ENCODE measurements at regions not wholly inside any gene's neighbourhood (a gene's known extent, or its start where the extent isn't known, plus 50 kb on each side); places are given as distances from the start of the nearest gene placed in this dataset.

DNA sequence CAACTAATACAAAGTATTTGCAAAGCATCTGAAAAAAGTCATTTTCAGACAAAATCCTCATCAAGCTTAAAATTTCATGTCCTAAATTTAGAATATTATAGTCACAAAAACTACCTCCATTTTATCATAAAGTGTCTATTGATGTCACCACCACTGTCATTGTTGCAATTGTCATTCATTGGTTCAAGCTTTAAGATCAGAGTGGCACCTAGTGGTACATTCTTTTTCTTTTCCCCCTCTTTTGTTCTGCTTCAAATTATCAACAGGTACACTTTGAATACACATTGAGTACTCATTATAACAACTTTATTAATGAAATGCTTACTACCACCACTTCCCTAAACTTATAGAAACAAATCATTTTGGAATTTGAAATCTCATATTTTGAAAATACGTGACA lies 379.8 kb downstream of the SEC23A start:
- DNase-seq (ENCODE audit: low spot score): no peak

DNA sequence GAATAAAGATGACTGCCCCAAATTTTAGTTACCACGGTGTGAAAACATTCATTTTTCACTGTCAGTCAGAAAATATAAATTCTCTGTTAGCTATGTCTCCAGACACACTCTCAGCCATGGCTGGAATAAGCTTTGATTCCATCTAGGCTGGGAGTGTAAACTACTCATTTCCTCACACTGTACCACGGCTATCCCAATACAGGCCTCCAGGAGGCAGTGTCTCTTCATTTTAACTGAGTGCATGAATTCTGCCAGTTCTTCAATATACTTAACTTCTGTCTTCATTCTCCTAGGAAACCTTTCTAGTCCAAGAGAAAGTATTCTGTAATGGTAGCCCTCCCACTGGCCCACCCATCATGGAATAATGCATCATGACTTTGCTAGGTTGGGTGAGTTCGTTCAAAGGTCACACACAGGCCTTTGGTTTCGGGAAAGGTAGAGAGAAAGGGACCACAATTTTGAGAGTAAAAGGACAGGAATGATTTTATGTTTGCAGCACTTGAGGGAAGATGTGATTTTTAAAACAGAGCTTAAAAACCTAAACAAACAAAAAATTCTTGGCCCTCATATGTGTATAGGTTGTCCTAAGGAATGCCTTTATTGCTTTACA lies 381.1 kb downstream of the SEC23A start:
- TF ChIP-seq, protein P1, sequence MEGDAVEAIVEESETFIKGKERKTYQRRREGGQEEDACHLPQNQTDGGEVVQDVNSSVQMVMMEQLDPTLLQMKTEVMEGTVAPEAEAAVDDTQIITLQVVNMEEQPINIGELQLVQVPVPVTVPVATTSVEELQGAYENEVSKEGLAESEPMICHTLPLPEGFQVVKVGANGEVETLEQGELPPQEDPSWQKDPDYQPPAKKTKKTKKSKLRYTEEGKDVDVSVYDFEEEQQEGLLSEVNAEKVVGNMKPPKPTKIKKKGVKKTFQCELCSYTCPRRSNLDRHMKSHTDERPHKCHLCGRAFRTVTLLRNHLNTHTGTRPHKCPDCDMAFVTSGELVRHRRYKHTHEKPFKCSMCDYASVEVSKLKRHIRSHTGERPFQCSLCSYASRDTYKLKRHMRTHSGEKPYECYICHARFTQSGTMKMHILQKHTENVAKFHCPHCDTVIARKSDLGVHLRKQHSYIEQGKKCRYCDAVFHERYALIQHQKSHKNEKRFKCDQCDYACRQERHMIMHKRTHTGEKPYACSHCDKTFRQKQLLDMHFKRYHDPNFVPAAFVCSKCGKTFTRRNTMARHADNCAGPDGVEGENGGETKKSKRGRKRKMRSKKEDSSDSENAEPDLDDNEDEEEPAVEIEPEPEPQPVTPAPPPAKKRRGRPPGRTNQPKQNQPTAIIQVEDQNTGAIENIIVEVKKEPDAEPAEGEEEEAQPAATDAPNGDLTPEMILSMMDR (IDR thresholded peaks at IDR 0.05; ENCODE audit: extremely low read depth, missing control alignments): peak; percentile 68

More for the DNA sequence above, 379.8 kb downstream of the SEC23A start:
- TF ChIP-seq, protein P1 (IDR thresholded peaks at IDR 0.05; ENCODE audit: extremely low read depth, missing control alignments): no peak

GRCh38 chr14:38718519-38718918 lies 384.5 kb downstream of the SEC23A start:
- DNase-seq (ENCODE audit: low spot score): no peak
- TF ChIP-seq, protein P1 (IDR thresholded peaks at IDR 0.05; ENCODE audit: extremely low read depth, missing control alignments): no peak

More for the DNA sequence above, 381.1 kb downstream of the SEC23A start:
- DNase-seq (ENCODE audit: low spot score): peak; percentile 35

DNA sequence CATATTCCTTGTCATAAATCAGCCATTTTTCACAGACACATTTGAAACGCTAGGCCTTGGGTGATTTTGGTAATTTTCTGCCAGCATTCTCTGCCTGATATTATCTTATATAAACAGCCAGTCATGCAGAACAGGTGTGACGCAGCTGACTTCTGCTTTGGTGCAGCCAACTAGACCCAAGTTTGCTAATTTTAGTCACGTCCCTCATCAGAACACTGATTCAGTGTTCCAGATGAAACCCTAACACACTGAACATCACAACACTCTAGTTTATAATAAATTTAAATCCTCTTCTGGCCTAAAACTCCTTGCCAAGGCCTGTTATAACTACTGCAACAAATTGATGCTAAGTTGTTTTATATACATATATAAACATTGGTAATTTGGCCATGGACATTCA lies 386.1 kb downstream of the SEC23A start:
- TF ChIP-seq, protein P1 (IDR thresholded peaks at IDR 0.05; ENCODE audit: extremely low read depth, missing control alignments): no peak
- no peak for DNase-seq (ENCODE audit: low spot score)

DNA sequence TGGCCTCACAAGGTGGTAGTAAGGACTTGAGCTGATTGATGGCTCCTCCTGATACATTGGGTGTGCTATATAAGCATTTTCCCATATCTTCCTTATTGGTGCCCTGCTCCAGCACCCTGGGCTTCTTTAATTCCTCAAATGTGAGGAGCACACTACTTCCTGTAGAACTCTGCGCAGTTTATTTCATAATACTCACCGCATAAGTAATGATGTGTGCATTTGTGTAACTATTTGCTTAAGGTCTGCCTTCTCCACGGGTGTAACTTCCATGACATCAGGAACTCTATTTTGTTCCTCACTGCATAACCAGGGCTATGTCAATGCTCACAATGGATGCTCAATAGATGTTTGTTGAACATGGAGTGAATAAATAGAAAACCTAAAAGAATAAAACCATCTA lies 392.2 kb downstream of the SEC23A start:
- DNase-seq (ENCODE audit: low spot score): no peak
- TF ChIP-seq, protein P1 (IDR thresholded peaks at IDR 0.05; ENCODE audit: extremely low read depth, missing control alignments): no peak

DNA sequence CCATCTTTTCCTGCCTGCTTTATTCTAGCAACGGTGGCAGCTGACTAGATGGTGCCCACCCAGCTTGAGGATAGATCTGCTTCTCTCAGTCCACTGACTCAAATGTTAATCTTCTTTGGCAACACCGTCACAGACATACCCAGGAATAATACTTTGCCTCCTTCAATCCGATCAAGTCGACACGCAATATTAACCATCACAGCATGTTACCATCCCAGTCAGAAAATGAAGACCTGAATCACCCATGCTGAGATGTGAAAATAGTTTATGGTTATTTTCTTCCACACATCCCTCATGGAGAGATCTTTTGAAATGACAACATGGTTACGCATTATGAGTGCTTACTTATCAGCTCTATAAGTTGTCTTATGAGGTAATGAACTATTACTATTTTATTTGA lies 392.8 kb downstream of the SEC23A start:
- DNase-seq (ENCODE audit: low spot score): no peak
- TF ChIP-seq, protein P1 (IDR thresholded peaks at IDR 0.05; ENCODE audit: extremely low read depth, missing control alignments): no peak

DNA sequence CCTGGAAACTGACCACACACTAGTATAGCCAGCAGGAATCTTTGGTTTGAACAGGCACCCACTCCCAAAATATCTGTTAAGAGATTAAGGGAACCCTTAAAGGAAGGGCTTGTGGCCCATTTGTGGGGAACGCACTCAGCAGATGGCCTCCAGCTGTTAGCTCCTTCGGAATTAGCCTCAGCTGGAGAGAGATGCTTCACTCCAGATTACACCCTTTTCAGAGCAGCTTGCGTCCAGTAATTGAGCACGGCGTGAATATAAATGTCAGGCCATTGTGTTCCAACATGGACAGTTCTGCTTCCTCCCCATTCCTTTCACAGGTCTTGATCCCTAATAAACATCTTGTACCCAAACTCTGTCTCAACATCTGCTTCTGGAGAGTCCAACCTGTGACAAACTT lies 397.8 kb downstream of the SEC23A start:
- DNase-seq (ENCODE audit: low spot score): no peak
- TF ChIP-seq, protein P1 (IDR thresholded peaks at IDR 0.05; ENCODE audit: extremely low read depth, missing control alignments): no peak

Data from GM20000 (cell line).